ENCODE measurements at regions not wholly inside any gene's neighbourhood (a gene's known extent, or its start where the extent isn't known, plus 50 kb on each side); places are given as distances from the start of the nearest gene placed in this dataset.

DNA sequence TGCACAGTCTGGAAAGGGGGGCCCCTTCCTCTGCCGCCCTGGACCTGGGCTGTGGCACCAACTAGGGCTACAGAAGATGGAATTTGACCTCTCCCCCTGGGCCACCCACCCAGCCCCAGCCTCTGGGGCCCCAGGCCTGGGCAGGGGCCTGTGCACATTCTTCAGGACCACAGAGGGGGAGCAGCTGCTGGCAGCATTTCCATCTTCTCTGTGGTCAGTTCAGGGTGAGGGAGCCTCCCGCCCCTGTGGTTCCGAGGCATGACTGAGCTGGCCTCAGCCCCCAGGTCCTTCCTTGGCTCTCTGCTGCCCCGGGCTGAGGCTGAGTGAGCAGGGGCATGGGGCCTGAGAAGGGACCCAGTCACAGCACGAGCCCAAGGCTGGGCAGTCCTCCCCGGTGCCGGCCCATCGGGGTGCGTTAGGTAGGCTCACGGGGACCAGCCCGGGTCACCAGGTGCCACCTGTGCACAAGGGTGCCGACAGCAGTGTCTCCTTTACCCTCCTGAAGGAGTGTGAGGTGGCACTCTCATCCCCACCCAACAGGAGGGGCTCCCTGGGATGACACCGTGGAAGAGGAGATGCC, 63.2 kb downstream of the UNCX start:
- H3K27me3 ChIP-seq, result peaks cover 24 to 88% (median 52%) of the 10 kb centered on the region in 9 donors

GRCh38 chr7:1296356-1296981, 63.8 kb downstream of the UNCX start:
- intact Hi-C loops (cut with DNase I), result no loop called here
- no peak overlapping the region for H3K27ac ChIP-seq
- 45 to 50% (median 46%) methylated on average over 27 to 29 of the region's 29 CpGs for WGBS, 4 donors
- H3K4me3 ChIP-seq, result no peak overlapping the region
- TF ChIP-seq POLR2A (IDR thresholded peaks at IDR 0.05), result no peak
- ATAC-seq (no peak), DNase-seq (peak in 1 of 5 donors; percentile 19)
- H3K36me3 ChIP-seq, result no peaks in the 10 kb centered on the region
- no peaks in the 10 kb centered on the region for H3K4me1 ChIP-seq
- peaks cover 27 to 88% (median 46%) of the 10 kb centered on the region in 9 donors for H3K27me3 ChIP-seq
- H3K9me3 ChIP-seq, result no peaks in the 10 kb centered on the region

More for the DNA sequence above, 63.2 kb downstream of the UNCX start:
- WGBS, 4 donors, result 80 to 87% (median 82%) methylated on average over 5 to 13 of the region's 13 CpGs
- Histone ChIP-seq H3K27ac (no peak overlapping the region), H3K4me3 (no peak overlapping the region), H3K4me1 (peaks cover 0 to 1% (median 0%) of the 10 kb centered on the region in 12 donors), H3K9me3 (no peaks in the 10 kb centered on the region), H3K36me3 (no peaks in the 10 kb centered on the region)
- intact Hi-C loops (cut with DNase I), result no loop called here
- ATAC-seq (no peak), DNase-seq (no peak)
- no peak for TF ChIP-seq CTCF (IDR thresholded peaks at IDR 0.05)
- TF ChIP-seq POLR2A (IDR thresholded peaks at IDR 0.05), result no peak

DNA sequence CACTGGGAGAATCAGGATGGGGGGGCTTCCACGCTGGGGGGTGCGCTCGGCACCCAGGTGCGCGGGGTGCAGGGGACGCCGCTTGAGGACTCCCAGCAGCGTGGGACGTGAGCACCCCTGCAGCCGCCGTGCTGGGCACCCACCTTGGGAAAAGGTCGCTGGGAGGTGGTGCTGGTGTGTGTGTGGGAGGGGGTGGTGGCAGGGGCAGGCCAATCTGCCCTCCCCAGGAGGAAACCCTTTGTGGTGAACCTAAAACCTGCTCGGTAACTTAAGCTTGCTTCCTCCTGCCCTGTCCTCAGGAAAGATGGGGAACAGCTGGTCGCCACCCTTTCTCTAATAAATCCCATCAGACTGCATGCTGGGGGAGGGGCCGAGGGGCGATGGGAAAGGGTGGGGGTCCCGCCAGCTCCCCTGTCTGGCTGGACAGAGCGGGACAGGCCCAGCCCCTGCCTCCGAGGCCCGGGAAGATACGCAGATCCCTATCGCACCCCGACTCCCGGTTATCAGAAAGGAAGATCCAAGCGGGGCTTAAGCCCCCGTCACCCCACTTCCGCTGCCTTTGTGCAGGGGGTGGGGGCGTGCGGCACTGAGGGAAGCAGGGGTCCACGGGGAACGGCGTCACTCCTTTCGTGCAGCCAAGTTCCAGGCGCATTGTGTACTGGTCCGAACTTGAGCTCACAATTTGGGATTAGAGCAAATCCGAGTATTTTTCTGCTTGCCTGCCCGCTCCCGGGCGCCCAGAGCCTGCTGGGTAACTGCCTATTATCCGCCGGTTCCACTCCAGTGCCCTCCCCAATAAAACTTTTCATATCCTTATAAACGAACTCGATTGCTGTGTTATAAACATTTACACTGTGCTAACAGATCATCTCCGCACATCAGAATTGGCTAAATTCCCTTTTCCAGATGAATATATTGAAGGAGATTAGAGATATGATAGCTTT, 64.6 kb downstream of the UNCX start:
- no peak overlapping the region for H3K27ac ChIP-seq
- intact Hi-C loops (cut with DNase I), result no loop called here
- DNase-seq (peak in 2 of 5 donors; percentile 10 to 41), ATAC-seq (no peak)
- H3K4me3 ChIP-seq, result no peak overlapping the region
- WGBS, 4 donors, result 47 to 63% (median 49%) methylated on average over 23 to 44 of the region's 44 CpGs
- TF ChIP-seq CTCF (IDR thresholded peaks at IDR 0.05) (no peak), POLR2A (IDR thresholded peaks at IDR 0.05) (no peak)
- H3K9me3 ChIP-seq, result no peaks in the 10 kb centered on the region
- H3K27me3 ChIP-seq, result peaks cover 25 to 87% (median 40%) of the 10 kb centered on the region in 9 donors
- no peaks in the 10 kb centered on the region for H3K36me3 ChIP-seq
- H3K4me1 ChIP-seq, result no peaks in the 10 kb centered on the region

GRCh38 chr7:1298051-1298930, 65.6 kb downstream of the UNCX start:
- WGBS, 4 donors, result 69 to 75% (median 73%) methylated on average over 25 to 28 of the region's 28 CpGs
- intact Hi-C loops (cut with DNase I), result no loop called here
- Histone ChIP-seq H3K4me3 (no peak overlapping the region), H3K36me3 (no peaks in the 10 kb centered on the region), H3K27ac (no peak overlapping the region), H3K4me1 (no peaks in the 10 kb centered on the region), H3K27me3 (peaks cover 25 to 82% (median 32%) of the 10 kb centered on the region in 9 donors), H3K9me3 (no peaks in the 10 kb centered on the region)
- peak in 2 of 5 donors; percentile 9 to 35 for DNase-seq
- ATAC-seq, result no peak
- TF ChIP-seq CTCF (IDR thresholded peaks at IDR 0.05) (no peak), POLR2A (IDR thresholded peaks at IDR 0.05) (no peak)

Data from heart left ventricle (tissue), 16 donors.